HG03432 (cell line): ENCODE measurements at regions not wholly inside any gene's neighbourhood (a gene's known extent, or its start where the extent isn't known, plus 50 kb on each side); places are given as distances from the start of the nearest gene placed in this dataset.
"Not testable (repeated sequence)": the region's sequence is repeated elsewhere in the genome, so short reads cannot be mapped to it uniquely, and the experiment has no call there.

Source experiments
- ATAC-seq: cut with Tn5 transposase; IDR thresholded peaks from one replicate; pipeline ENCODE4 v1.9.1; 2021; ENCODE audit warnings: mild to moderate bottlenecking, moderate library complexity; ENCODE audit not compliant: unreplicated experiment

DNA sequence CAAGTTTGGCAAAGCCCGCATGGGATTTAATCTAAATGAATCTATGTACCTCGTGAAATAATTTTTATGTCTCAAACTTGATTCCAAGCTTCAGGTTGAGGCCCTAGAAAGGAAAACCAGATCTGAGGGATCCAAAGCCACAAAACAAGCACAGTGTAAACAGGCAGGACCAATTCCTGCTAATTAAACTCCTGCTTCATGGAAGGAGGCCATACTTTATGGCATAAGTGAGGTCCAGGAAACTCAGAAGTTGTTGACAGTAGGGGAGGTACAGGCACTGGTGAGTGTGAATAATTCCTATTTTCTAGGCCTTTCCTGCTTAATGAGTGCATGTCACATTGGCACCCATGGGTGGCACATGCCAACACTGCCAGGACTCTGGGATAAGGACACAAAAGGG lies 648.6 kb upstream of the SGCD start:
- no peak for ATAC-seq

DNA sequence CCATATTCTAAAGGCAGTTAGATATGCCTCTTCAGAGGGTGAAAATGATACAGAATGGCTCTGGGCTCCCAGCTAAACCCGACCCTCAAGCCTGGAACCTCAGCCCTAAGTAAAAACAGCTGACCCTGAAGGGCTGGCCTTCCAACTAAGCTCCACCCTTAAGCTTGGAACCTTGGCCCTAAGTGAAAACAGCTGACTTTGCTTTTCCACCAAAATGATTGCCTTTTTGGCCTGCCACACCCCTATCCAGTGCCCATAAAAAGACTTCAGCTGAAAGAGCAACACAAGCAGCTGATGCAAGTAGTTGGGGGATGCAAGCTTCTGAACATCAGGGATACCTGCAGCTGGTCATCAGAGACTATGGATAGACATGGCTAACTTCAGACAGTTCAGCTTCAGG lies 647.4 kb upstream of the SGCD start:
- no peak for ATAC-seq

DNA sequence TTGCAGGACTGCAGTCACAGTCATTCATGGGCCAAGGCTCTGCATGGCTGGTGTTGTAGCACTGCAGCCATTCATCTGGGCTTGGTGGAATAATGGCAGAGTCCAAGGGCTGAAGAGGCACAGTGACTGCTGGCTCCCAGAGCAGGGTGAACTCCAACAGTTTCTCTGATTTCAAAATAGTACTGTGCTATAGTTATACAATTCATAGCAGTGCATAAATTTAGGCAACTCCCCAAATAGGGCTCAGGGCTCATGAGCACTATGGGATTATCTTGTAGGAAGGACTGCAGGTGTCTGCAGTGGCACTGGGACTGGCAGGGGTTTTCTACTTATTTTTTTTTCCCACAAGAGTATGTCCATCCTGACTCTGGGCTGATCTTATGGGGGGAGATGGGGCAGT lies 642.5 kb upstream of the SGCD start:
- no peak for ATAC-seq

DNA sequence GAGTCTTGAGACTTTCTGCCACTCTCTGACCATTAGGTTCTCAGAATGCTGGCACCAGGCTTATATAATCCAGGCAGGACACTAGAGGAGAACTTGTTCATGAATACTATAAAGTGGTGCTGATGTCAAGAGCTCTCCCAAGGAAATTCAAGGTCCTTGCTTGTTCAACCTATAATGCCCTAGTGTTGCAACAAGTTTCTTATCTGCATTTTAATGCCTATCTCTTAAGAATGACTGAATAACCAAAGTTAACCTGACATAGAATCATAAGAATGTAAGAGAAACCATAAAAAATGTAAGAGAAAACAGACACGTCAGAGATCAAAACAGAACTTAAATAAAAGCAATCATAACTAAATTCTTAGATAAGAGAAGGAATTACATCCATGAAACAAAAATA lies 640.8 kb upstream of the SGCD start:
- ATAC-seq, result no peak

DNA sequence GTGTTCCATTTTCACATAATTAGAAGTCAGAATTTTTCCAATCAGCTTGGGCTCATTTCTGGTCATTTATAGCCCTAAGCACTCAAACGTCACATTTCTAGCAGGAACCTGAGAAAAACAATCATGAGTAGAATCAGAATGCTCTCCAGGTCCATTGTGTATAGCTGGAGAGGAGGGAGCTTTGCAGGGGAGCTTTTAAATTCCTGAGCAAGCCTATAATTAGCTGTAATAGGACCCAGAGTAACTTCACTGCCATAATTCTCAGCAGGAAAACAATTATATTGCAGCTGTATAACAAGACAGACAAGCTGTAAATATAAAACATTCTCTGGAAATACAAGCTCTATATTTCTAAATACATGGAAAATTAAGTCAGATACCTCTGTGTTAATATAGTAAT lies 637.6 kb upstream of the SGCD start:
- ATAC-seq, result no peak

DNA sequence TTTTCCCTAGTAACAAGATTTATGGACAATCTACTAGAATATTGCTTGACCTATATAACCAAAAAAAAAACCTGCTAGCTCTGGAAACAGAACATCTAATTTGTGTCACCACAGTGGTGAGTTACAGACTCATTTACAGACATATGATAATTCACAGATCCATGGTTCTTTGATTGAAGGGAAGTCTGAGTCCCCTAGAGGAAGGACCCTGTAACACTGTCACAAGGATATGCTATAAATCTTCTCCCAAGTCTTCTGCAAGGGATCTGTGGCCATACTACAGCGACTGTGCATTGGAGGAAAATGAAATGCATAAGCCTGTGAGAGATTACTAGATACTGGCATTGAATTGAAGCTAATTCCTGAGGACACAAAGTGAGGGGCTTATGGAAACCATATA lies 630.6 kb upstream of the SGCD start:
- ATAC-seq, result no peak

DNA sequence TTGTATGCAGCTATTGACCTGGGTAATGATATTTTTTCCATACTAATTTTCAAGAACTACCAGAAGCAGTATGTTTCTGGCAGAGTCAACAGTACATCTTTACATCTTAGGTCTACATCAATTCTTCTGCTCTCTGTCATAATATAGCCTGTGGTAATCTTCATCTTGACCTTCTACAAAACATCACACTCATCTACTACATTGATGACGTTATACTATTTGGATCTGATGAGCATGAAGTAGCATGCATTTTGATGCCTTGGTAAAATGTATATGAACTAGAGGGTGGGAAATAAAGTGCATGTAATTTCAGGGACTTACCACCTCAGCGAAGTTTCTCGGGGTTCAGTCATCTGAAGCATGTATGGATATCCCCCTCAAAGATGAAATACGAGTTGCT lies 629.7 kb upstream of the SGCD start:
- ATAC-seq, result no peak

- ATAC-seq, result no peak
These were observed 627.6 kb upstream of the SGCD start for GRCh38 chr5:155699385-155699784.

- no peak for ATAC-seq
These were observed 626.6 kb upstream of the SGCD start for GRCh38 chr5:155700333-155700732.

DNA sequence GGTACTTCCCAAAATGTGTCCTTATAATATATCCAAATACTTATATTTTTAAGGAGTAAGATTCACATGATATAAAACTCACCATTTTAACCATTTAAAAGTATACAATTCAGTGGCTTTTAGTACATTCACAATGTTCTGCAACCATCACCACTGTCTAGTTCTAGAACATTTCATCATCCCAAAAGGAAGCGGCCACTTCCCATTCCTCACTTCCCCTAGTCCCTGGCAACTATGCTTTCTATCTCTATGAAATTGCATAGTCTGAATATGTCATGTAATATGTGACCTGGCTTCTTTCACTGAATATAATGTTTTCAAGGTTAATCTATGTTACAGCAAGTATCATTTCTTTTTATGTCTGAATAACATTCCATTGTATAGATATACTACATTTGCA lies 615.1 kb upstream of the SGCD start:
- ATAC-seq, result no peak

DNA sequence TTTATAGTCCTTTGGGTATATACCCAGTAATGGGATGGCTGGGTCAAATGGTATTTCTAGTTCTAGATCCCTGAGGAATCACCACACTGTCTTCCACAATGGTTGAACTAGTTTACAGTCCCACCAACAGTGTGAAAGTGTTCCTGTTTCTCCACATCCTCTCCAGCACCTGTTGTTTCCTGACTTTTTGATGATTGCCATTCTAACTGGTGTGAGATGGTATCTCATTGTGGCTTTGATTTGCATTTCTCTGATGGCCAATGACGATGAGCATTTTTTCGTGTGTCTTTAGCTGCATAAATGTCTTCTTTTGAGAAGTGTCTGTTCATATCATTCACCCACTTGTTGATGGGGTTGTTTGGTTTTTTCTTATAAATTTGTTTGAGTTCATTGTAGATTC lies 612.5 kb upstream of the SGCD start:
- not testable (repeated sequence) for ATAC-seq

DNA sequence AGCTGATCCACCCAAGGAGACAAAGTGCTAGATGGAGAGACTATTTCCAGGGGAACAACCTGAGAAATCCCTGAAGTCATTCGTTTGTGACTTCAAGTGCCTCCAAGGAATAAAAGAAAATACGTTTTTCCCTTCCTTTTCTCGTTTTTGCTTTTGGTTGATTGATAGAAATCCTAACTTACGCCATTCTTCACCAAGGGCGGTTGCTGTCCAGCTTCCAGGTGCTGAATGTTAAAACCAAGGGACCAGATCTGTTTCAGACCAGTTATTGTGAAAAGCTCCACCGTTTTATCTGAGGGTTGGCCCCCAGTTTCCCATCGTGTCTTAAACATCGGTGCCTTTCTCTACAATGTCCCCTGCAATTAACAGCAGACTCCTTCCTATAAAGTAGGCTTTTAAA lies 600.7 kb upstream of the SGCD start:
- no peak for ATAC-seq

DNA sequence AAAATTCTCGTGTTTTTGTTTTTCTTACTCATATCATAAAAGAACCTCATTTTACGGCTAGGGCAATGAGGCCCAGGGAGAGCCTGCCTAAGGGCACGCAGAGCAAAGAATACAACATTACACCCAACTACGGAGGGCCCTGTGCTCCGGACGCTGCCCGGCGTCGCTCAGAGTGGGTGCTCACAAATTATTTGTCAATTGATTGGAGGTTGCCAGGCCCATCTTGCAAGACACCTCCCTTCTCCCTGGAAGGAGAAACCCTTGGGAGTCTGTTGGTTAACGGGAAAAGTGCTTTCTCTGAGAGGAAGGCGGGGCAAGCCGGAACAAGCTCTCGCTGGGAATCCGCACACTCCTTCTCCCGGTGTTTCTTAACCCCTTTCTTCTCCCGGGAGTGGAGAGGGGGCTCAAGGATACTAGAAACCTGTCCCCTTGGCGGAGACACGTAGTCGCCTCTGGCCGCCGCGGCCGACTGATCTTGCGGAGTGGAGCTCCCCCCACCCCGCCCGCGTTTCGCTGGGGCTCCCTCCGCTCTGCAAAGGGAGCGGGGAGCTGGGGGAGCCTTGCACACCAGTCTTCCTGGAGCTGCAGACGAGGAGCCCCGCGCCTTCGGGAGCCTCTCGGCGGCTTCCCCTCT lies 599.3 kb upstream of the SGCD start:
- ATAC-seq, result no peak

GRCh38 chr5:155728146-155728856 lies 598.7 kb upstream of the SGCD start:
- no peak for ATAC-seq

DNA sequence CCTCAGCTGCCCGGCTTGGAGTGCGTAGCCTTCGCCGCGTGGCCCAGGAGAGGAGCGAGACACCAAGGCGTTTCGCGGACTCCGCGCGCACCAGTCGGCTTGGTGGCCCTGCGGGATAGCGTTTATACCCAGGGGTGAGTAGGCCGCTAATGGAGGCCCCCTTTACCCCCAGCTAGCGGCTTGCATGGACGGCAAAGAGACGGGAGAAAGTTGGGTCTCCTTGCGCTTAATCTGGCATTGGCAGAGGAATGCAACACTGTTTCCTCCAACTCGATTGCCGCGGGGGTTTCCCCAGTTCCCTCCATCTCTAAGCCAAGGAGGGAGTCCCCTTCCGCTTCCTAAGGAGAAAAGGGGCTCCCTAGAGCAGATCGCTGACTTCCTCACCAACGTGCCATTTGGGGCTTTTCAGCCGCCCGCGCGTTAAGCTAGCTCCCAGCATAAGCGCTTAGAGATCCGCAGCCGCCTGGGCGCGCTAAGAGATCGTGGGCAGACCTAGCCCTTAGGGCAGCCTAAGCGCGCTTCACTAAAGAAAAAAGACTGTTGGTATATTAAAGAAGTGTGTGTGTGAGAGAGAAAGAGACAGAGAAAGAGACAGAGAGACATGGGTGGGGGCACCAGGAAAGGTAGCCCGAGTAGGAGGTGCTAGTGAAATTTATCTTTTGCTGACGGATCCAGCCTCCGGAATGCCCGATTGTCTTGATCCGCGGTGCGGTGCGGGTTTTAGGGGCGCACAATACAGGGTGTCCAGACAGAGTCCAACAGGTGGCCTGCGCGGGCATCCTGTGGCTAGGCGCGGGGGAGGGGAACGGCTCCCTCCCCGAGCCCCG lies 597.9 kb upstream of the SGCD start:
- ATAC-seq, result no peak

- no peak for ATAC-seq
These were observed 597.3 kb upstream of the SGCD start for GRCh38 chr5:155729684-155730059.

GRCh38 chr5:155732587-155733376 lies 594.2 kb upstream of the SGCD start:
- ATAC-seq, result no peak

DNA sequence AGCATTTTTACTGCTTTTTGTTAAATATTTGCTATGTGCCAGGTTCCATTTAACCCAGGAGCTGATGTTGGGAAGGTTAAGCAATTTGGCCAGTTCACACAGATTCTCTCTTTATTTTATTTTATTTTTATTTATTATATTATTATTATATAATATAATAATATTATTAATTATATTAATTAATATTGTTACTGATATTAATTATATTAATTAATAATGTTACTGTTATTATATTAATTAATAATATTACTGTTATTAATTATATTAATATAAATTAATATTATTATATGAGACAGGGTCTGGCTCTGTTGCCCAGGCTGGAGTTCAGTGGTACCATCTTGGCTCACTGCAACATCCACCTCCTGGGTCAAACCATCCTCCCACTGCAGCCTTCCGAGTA lies 593.0 kb upstream of the SGCD start:
- ATAC-seq, result no peak

DNA sequence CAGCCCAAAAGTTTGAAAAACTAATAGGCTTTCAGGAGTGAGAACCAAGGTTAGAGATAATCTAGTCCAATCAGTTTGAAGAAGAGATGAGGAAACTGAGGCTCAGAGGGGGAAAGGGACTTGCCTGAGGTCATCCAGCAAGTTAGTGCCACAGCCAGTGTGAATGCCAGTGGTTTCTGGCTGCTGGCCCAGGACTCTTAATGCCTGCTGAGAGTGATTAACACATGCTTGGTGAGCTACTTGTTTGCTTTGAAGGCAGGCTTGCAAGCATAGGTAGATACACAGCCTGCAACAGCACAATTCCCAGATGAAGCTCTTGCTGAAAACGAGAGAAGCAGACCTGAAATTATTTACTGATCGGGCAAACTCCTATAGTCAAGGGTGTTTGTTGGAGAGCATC lies 591.6 kb upstream of the SGCD start:
- no peak for ATAC-seq

DNA sequence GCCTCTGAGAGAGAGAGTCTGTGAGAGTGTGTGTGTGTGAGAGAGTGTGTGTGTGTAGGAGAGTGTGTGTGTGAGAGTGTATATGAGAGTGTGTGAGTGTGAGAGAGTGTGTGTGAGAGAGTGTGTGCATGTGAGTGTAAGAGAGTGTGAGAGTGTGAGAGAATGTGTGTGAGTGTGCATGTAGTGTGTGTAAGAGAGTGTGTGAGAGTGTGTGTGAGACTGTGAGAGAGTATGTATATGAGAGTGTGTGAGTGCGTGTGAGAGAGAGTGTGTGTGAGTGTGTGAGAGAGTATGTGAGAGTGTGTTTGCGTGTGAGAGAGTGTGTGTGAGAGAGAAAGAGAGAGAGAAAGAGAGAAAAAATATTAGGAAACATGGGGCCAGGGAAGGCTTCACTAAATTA lies 588.3 kb upstream of the SGCD start:
- no peak for ATAC-seq

- ATAC-seq, result no peak
These were observed 580.5 kb upstream of the SGCD start for GRCh38 chr5:155746367-155747038.
